SU-DHL-6 (cell line): ENCODE measurements at regions not wholly inside any gene's neighbourhood (a gene's known extent, or its start where the extent isn't known, plus 50 kb on each side); places are given as distances from the start of the nearest gene placed in this dataset.

Experiments used
- EZH2phosphoT487 ChIP-seq: fragments of 200-600 bp; sonication (generic), shearing (Covaris generic); conservative IDR thresholded peaks from 2 replicates; pipeline ENCODE4 v1.6.1; 2018; ENCODE audit warnings: mild to moderate bottlenecking, antibody characterized with exemption, low read length, moderate library complexity, mixed read lengths
- TF ChIP-seq, protein P1 (sequence below): fragments of 200-600 bp; sonication (generic); IDR thresholded peaks from one replicate; pipeline ENCODE4 v1.5.1; 2017; ENCODE audit warnings: antibody characterized with exemption, mild to moderate bottlenecking, low read length, moderate library complexity; ENCODE audit not compliant: insufficient read depth, poor library complexity, severe bottlenecking

DNA sequence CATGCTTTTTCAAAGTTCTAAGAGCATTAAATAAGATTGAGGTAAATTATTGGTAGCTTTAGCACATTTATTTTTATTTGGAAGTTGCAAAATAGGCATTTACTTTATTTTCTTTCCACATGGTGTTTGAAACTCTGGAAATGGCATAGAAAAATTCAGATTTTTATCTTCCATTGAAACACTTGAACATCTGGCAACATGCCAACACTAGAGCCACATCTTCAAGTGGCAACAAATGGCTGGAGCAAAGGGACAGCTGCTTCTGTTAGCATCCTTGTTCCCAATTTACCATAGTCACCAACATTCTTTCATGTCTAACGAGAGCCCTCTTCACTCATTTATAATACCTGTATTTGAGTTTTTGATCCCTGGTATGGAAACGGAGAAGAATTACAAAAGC is 539.9 kb downstream of the ZNF608 start:
- TF ChIP-seq, protein P1, sequence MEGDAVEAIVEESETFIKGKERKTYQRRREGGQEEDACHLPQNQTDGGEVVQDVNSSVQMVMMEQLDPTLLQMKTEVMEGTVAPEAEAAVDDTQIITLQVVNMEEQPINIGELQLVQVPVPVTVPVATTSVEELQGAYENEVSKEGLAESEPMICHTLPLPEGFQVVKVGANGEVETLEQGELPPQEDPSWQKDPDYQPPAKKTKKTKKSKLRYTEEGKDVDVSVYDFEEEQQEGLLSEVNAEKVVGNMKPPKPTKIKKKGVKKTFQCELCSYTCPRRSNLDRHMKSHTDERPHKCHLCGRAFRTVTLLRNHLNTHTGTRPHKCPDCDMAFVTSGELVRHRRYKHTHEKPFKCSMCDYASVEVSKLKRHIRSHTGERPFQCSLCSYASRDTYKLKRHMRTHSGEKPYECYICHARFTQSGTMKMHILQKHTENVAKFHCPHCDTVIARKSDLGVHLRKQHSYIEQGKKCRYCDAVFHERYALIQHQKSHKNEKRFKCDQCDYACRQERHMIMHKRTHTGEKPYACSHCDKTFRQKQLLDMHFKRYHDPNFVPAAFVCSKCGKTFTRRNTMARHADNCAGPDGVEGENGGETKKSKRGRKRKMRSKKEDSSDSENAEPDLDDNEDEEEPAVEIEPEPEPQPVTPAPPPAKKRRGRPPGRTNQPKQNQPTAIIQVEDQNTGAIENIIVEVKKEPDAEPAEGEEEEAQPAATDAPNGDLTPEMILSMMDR: no peak
- no peak for TF ChIP-seq EZH2phosphoT487
